ENCODE measurements at regions not wholly inside any gene's neighbourhood (a gene's known extent, or its start where the extent isn't known, plus 50 kb on each side); places are given as distances from the start of the nearest gene placed in this dataset.

DNA sequence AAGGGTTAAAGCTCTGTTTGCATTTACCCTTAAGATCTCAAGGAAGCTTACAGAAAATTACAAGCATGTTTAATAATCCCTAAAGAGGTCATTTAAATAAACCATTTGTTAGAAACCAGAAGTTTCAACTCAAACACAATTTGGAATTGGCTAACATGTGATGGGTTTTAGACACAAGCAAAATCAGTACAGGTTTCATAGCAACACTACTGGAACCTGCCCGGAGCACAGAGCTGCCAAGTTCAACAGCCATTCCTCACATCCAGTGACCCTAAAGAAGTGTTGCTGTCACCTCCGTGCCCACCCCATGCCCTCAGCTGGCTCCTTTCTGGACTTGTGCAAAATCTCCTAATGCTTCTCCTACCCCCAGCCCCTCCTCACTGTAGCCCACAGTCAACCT lies 338.8 kb upstream of the AUTS2 start:
- TF ChIP-seq POLR2AphosphoS5 (IDR thresholded peaks at IDR 0.05; ENCODE audit: low read depth, low read length) (no peak), TAF1 (IDR thresholded peaks at IDR 0.05; ENCODE audit: borderline replicate concordance, insufficient read depth, low read length) (no peak), FOXP2 (optimal IDR thresholded peaks at IDR 0.05; ENCODE audit: borderline replicate concordance, extremely low read depth, extremely low read length, insufficient read depth) (no peak), SIN3A (IDR thresholded peaks at IDR 0.05; ENCODE audit: borderline replicate concordance, insufficient read depth, low read length) (no peak)
- TF ChIP-seq, protein P1, sequence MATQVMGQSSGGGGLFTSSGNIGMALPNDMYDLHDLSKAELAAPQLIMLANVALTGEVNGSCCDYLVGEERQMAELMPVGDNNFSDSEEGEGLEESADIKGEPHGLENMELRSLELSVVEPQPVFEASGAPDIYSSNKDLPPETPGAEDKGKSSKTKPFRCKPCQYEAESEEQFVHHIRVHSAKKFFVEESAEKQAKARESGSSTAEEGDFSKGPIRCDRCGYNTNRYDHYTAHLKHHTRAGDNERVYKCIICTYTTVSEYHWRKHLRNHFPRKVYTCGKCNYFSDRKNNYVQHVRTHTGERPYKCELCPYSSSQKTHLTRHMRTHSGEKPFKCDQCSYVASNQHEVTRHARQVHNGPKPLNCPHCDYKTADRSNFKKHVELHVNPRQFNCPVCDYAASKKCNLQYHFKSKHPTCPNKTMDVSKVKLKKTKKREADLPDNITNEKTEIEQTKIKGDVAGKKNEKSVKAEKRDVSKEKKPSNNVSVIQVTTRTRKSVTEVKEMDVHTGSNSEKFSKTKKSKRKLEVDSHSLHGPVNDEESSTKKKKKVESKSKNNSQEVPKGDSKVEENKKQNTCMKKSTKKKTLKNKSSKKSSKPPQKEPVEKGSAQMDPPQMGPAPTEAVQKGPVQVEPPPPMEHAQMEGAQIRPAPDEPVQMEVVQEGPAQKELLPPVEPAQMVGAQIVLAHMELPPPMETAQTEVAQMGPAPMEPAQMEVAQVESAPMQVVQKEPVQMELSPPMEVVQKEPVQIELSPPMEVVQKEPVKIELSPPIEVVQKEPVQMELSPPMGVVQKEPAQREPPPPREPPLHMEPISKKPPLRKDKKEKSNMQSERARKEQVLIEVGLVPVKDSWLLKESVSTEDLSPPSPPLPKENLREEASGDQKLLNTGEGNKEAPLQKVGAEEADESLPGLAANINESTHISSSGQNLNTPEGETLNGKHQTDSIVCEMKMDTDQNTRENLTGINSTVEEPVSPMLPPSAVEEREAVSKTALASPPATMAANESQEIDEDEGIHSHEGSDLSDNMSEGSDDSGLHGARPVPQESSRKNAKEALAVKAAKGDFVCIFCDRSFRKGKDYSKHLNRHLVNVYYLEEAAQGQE (IDR thresholded peaks at IDR 0.05; ENCODE audit: insufficient read depth in 1 of 2, low read depth in 2 of 2, low read length in 2 of 2), result no peak

DNA sequence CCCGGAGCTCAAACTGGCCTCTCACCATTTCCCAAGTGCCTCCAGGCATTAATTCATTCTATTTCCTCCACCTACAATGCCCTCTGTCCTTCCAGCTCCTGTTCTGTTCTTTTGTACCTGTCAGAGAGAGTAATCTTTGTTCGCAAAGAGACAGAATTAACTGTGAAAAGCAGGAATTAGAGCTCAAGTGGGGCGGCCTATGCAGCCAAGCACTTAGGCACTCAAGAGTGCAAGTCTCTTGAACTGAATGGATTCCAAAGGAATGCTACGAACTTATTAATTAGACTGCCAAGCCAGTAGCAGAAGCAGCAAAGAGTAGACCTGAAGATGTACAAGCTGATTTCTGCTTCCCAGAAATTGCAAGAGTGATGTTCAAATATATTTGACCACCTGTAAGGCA lies 338.3 kb upstream of the AUTS2 start:
- TF ChIP-seq, protein P1 (IDR thresholded peaks at IDR 0.05; ENCODE audit: insufficient read depth in 1 of 2, low read depth in 2 of 2, low read length in 2 of 2), result no peak
- TF ChIP-seq POLR2AphosphoS5 (IDR thresholded peaks at IDR 0.05; ENCODE audit: low read depth, low read length) (no peak), SIN3A (IDR thresholded peaks at IDR 0.05; ENCODE audit: borderline replicate concordance, insufficient read depth, low read length) (no peak), FOXP2 (optimal IDR thresholded peaks at IDR 0.05; ENCODE audit: borderline replicate concordance, extremely low read depth, extremely low read length, insufficient read depth) (no peak), TAF1 (IDR thresholded peaks at IDR 0.05; ENCODE audit: borderline replicate concordance, insufficient read depth, low read length) (no peak)

DNA sequence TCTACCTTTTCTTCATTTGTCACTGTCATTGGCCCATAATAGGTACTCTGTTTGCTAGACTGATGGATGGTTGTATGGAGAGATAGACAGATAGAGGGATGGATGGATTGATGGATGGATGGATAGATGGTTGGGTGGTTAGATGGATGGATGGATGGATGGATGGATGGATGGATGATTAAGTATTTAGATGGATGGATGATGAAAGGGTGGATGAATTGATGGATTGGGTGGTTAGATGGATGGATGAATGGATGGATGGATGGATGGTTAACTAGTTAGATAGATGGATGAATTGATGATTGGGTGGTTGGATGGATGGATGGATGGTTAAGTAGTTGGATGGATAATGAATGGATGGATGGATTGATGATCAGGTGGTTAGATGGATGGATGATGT lies 334.7 kb upstream of the AUTS2 start:
- TF ChIP-seq POLR2AphosphoS5 (IDR thresholded peaks at IDR 0.05; ENCODE audit: low read depth, low read length), result no peak
- TF ChIP-seq, protein P1 (IDR thresholded peaks at IDR 0.05; ENCODE audit: insufficient read depth in 1 of 2, low read depth in 2 of 2, low read length in 2 of 2), result no peak
- no peak for TF ChIP-seq FOXP2 (optimal IDR thresholded peaks at IDR 0.05; ENCODE audit: borderline replicate concordance, extremely low read depth, extremely low read length, insufficient read depth)
- no peak for TF ChIP-seq SIN3A (IDR thresholded peaks at IDR 0.05; ENCODE audit: borderline replicate concordance, insufficient read depth, low read length)
- TF ChIP-seq TAF1 (IDR thresholded peaks at IDR 0.05; ENCODE audit: borderline replicate concordance, insufficient read depth, low read length), result no peak

DNA sequence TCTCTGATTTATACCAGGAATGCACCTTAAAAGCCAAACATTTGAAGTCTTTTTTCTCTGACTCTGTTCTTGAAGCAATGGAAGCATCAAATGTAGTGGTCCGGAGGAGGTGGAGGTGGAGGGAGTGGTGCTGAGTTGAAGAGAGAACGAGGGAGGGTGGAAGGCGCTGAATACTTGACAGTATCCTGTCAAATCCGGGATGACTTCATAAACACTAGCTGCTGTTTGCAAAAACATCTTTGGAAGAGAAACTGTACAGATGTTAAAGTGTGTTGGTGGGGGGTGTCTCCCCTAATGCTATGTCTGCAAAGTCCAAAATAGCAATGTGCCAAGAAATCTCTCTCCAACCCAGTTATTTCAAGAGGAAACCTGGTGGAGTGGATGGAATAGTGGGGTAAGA lies 328.5 kb upstream of the AUTS2 start:
- TF ChIP-seq TAF1 (IDR thresholded peaks at IDR 0.05; ENCODE audit: borderline replicate concordance, insufficient read depth, low read length) (no peak), FOXP2 (optimal IDR thresholded peaks at IDR 0.05; ENCODE audit: borderline replicate concordance, extremely low read depth, extremely low read length, insufficient read depth) (no peak), POLR2AphosphoS5 (IDR thresholded peaks at IDR 0.05; ENCODE audit: low read depth, low read length) (no peak), SIN3A (IDR thresholded peaks at IDR 0.05; ENCODE audit: borderline replicate concordance, insufficient read depth, low read length) (no peak)
- TF ChIP-seq, protein P1 (IDR thresholded peaks at IDR 0.05; ENCODE audit: insufficient read depth in 1 of 2, low read depth in 2 of 2, low read length in 2 of 2), result no peak

DNA sequence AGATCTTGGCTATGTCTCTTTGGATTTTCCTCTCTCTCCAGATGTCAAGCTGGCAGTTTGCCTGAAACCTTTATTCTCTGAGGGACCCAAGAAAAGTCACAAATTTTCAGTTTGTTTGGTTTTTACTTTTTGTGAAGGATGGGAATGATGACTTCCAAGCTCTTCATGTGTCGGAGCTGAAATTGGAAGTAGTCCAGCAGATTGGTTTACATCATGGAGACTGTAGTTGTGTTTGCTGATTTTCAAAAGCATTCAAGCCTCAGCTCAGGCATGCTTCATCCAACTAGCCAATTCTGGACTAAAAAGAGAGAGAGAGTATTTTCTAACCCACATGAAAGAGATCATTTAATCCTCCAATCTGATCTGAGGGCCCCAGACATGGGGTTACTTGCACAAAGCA lies 326.2 kb upstream of the AUTS2 start:
- TF ChIP-seq SIN3A (IDR thresholded peaks at IDR 0.05; ENCODE audit: borderline replicate concordance, insufficient read depth, low read length) (no peak), POLR2AphosphoS5 (IDR thresholded peaks at IDR 0.05; ENCODE audit: low read depth, low read length) (no peak), FOXP2 (optimal IDR thresholded peaks at IDR 0.05; ENCODE audit: borderline replicate concordance, extremely low read depth, extremely low read length, insufficient read depth) (no peak)

Data from PFSK-1 (cell line).